RWPE2 (cell line): ENCODE measurements at regions not wholly inside any gene's neighbourhood (a gene's known extent, or its start where the extent isn't known, plus 50 kb on each side); places are given as distances from the start of the nearest gene placed in this dataset.

Source experiments
- ATAC-seq: fragments of 200-7000 bp; cut with Tn5 transposase; 3 replicates; pipeline ENCODE4 v1.9.1; 2021; ENCODE audit warnings: low read depth
- DNase-seq: peaks from one replicate; pipeline ENCODE4 v3.0.0-alpha.2; 2020; ENCODE audit warnings: low spot score
- H3K27ac ChIP-seq: fragments of 450-650 bp; 2 replicates; pipeline ENCODE4 v1.5.1; 2017; ENCODE audit warnings: mild to moderate bottlenecking; ENCODE audit not compliant: poor library complexity, severe bottlenecking
- H3K27me3 ChIP-seq: fragments of 250-450 bp; sonication (Bioruptor Pico); 2 replicates; pipeline ENCODE4 v1.5.1; 2021; ENCODE audit warnings: mild to moderate bottlenecking, moderate library complexity; ENCODE audit not compliant: insufficient read depth, poor library complexity, severe bottlenecking
- H3K36me3 ChIP-seq: fragments of 250-450 bp; sonication (Bioruptor Pico); 2 replicates; pipeline ENCODE4 v1.5.1; 2020; ENCODE audit warnings: low read depth, mild to moderate bottlenecking, moderate library complexity
- H3K4me1 ChIP-seq: fragments of 250-450 bp; sonication (Bioruptor Pico); 2 replicates; pipeline ENCODE4 v1.5.1; 2021; ENCODE audit warnings: mild to moderate bottlenecking, moderate library complexity; ENCODE audit not compliant: insufficient read depth, poor library complexity, severe bottlenecking
- H3K4me3 ChIP-seq: fragments of 250-450 bp; sonication (Bioruptor Pico); 2 replicates; pipeline ENCODE4 v1.5.1; 2021; ENCODE audit warnings: mild to moderate bottlenecking, moderate library complexity; ENCODE audit not compliant: severe bottlenecking
- H3K9me3 ChIP-seq: fragments of 250-450 bp; sonication (Bioruptor Pico); 2 replicates; pipeline ENCODE4 v1.5.1; 2021; ENCODE audit warnings: mild to moderate bottlenecking, moderate library complexity; ENCODE audit not compliant: severe bottlenecking
- CTCF ChIP-seq: fragments of 450-650 bp; IDR thresholded peaks from one replicate; pipeline ENCODE4 v1.5.1; 2017; ENCODE audit warnings: mild to moderate bottlenecking, moderate library complexity; ENCODE audit not compliant: poor library complexity, severe bottlenecking

- H3K27me3 ChIP-seq, result peaks cover 9% of the 10 kb centered on the region
- TF ChIP-seq CTCF, result no peak
- H3K27ac ChIP-seq, result no peak overlapping the region
- H3K4me1 ChIP-seq, result no peaks in the 10 kb centered on the region
- DNase-seq (no peak), ATAC-seq (no peak)
- no peaks in the 10 kb centered on the region for H3K9me3 ChIP-seq
- H3K4me3 ChIP-seq, result no peak overlapping the region
- no peaks in the 10 kb centered on the region for H3K36me3 ChIP-seq
Measured at GRCh38 chr9:135258461-135258860, 171.0 kb downstream of the OLFM1 start.

- Histone ChIP-seq H3K27ac (no peak overlapping the region), H3K4me3 (no peak overlapping the region), H3K9me3 (no peaks in the 10 kb centered on the region), H3K27me3 (peaks cover 7% of the 10 kb centered on the region), H3K4me1 (no peaks in the 10 kb centered on the region), H3K36me3 (no peaks in the 10 kb centered on the region)
- DNase-seq (no peak), ATAC-seq (no peak)
- no peak for TF ChIP-seq CTCF
Measured at GRCh38 chr9:135259273-135259672, 171.8 kb downstream of the OLFM1 start.

- H3K27ac ChIP-seq, result no peak overlapping the region
- ATAC-seq (no peak), DNase-seq (no peak)
- TF ChIP-seq CTCF, result no peak
- H3K9me3 ChIP-seq, result no peaks in the 10 kb centered on the region
- no peaks in the 10 kb centered on the region for H3K4me1 ChIP-seq
- H3K36me3 ChIP-seq, result no peaks in the 10 kb centered on the region
- H3K27me3 ChIP-seq, result peaks cover 6% of the 10 kb centered on the region
- H3K4me3 ChIP-seq, result no peak overlapping the region
Measured at GRCh38 chr9:135260221-135261180, 173.0 kb downstream of the OLFM1 start.

GRCh38 chr9:135262248-135262647 is 174.8 kb downstream of the OLFM1 start:
- DNase-seq, result no peak

More at GRCh38 chr9:135262248-135262647, 174.8 kb downstream of the OLFM1 start:
- no peaks in the 10 kb centered on the region for H3K9me3 ChIP-seq
- ATAC-seq, result no peak
- H3K4me1 ChIP-seq, result no peaks in the 10 kb centered on the region
- no peak overlapping the region for H3K4me3 ChIP-seq
- H3K36me3 ChIP-seq, result no peaks in the 10 kb centered on the region
- no peak overlapping the region for H3K27ac ChIP-seq
- H3K27me3 ChIP-seq, result peaks cover 15% of the 10 kb centered on the region
- no peak for TF ChIP-seq CTCF
